Cerebellar cortex (tissue), 1 donor: ENCODE measurements at regions not wholly inside any gene's neighbourhood (a gene's known extent, or its start where the extent isn't known, plus 50 kb on each side); places are given as distances from the start of the nearest gene placed in this dataset.
"Not testable (repeated sequence)": the region's sequence is repeated elsewhere in the genome, so short reads cannot be mapped to it uniquely, and the experiment has no call there.

Experiments used
- DNase-seq: peaks from one replicate; pipeline ENCODE4 v3.0.0-alpha.2; 2015; ENCODE audit warnings: low spot score

GRCh38 chr6:144395014-144395413, 109.9 kb downstream of the UTRN start:
- DNase-seq, result no peak

- no peak for DNase-seq
Observed at GRCh38 chr6:144395826-144396225, 110.7 kb downstream of the UTRN start.

- DNase-seq, result no peak
Observed at GRCh38 chr6:144397141-144397540, 112.0 kb downstream of the UTRN start.

- DNase-seq, result no peak
Observed at GRCh38 chr6:144400321-144400720, 115.2 kb downstream of the UTRN start.

GRCh38 chr6:144401736-144402733, 116.9 kb downstream of the UTRN start:
- DNase-seq, result no peak

- DNase-seq, result no peak
Observed at GRCh38 chr6:144402750-144403149, 117.6 kb downstream of the UTRN start.

GRCh38 chr6:144405163-144405562, 120.0 kb downstream of the UTRN start:
- no peak for DNase-seq

- DNase-seq, result no peak
Observed at GRCh38 chr6:144406796-144407195, 121.7 kb downstream of the UTRN start.

- DNase-seq, result no peak
Observed at GRCh38 chr6:144408161-144408560, 123.0 kb downstream of the UTRN start.

GRCh38 chr6:144410059-144410458, 124.9 kb downstream of the UTRN start:
- DNase-seq, result no peak

- not testable (repeated sequence) for DNase-seq
Observed at GRCh38 chr6:144410574-144410973, 125.4 kb downstream of the UTRN start.

GRCh38 chr6:144411531-144412165, 126.5 kb downstream of the UTRN start:
- DNase-seq, result no peak

- DNase-seq, result no peak
Observed at GRCh38 chr6:144413418-144413817, 128.3 kb downstream of the UTRN start.

GRCh38 chr6:144415014-144415413, 129.9 kb downstream of the UTRN start:
- no peak for DNase-seq

- DNase-seq, result no peak
Observed at GRCh38 chr6:144415835-144416237, 130.7 kb downstream of the UTRN start.

GRCh38 chr6:144416244-144416643, 131.1 kb downstream of the UTRN start:
- DNase-seq, result no peak

- no peak for DNase-seq
Observed at GRCh38 chr6:144416773-144417172, 131.6 kb downstream of the UTRN start.

GRCh38 chr6:144417681-144418080, 132.5 kb downstream of the UTRN start:
- no peak for DNase-seq

GRCh38 chr6:144418959-144419545, 133.9 kb downstream of the UTRN start:
- no peak for DNase-seq

- DNase-seq, result no peak
Observed at GRCh38 chr6:144423167-144423566, 138.0 kb downstream of the UTRN start.

- DNase-seq, result no peak
Observed at GRCh38 chr6:144429753-144430152, 144.6 kb downstream of the UTRN start.

- not testable (repeated sequence) for DNase-seq
Observed at GRCh38 chr6:144433446-144433845, 148.3 kb downstream of the UTRN start.
